ENCODE measurements at regions not wholly inside any gene's neighbourhood (a gene's known extent, or its start where the extent isn't known, plus 50 kb on each side); places are given as distances from the start of the nearest gene placed in this dataset.

GRCh38 chr20:58081846-58082245, 146.6 kb downstream of the ANKRD60 start:
- WGBS (ENCODE audit: extremely low coverage, insufficient read length, low lambda C conversion rate), result no CpG with 5 or more reads among the region's 1 CpG

More at GRCh38 chr20:58081846-58082245, 146.6 kb downstream of the ANKRD60 start:
- Histone ChIP-seq H2BK20ac (ENCODE audit: low read depth, low read length, poor library complexity, severe bottlenecking) (no peak overlapping the region), H2BK12ac (ENCODE audit: insufficient read length, low read depth, low read length) (no peak overlapping the region), H2BK5ac (ENCODE audit: insufficient read length, low read length) (no peak overlapping the region), H2AFZ (ENCODE audit: low read length) (no peak overlapping the region), H3K79me2 (ENCODE audit: insufficient read depth, low read length) (no peaks in the 10 kb centered on the region), H3K9ac (ENCODE audit: extremely low read depth, insufficient read length, low read length) (no peak overlapping the region), H4K91ac (ENCODE audit: insufficient read length, low read depth, low read length) (no peak overlapping the region), H3K4me2 (ENCODE audit: insufficient read depth, insufficient read length, low read length) (no peak overlapping the region), H3K4me1 (ENCODE audit: insufficient read depth, low read length) (no peaks in the 10 kb centered on the region), H3K56ac (ENCODE audit: insufficient read length, low read depth, low read length) (no peak overlapping the region), H4K20me1 (ENCODE audit: control insufficient read depth, insufficient read depth, insufficient read length) (no peaks in the 10 kb centered on the region), H3K79me1 (ENCODE audit: insufficient read depth, low read depth, low read length, poor library complexity, severe bottlenecking) (no peaks in the 10 kb centered on the region), H3T11ph (ENCODE audit: low read length) (no peak overlapping the region), H3K27ac (ENCODE audit: insufficient read length, low read depth, low read length) (no peak overlapping the region), H3K4ac (ENCODE audit: low read depth, low read length) (no peak overlapping the region), H2BK120ac (ENCODE audit: low read depth, low read length, poor library complexity, severe bottlenecking) (no peak overlapping the region), H3K9me3 (ENCODE audit: control insufficient read depth, low read depth, low read length) (no peaks in the 10 kb centered on the region), H3K23ac (ENCODE audit: insufficient read length, low read depth, low read length) (no peak overlapping the region), H3K23me2 (ENCODE audit: insufficient read length, low read depth, low read length, poor library complexity, severe bottlenecking) (no peaks in the 10 kb centered on the region), H2AK5ac (ENCODE audit: insufficient read length, low read length) (no peak overlapping the region), H3K18ac (ENCODE audit: insufficient read length, low read depth, low read length) (no peak overlapping the region), H4K8ac (replicated peaks; ENCODE audit: insufficient read length, low read depth, low read length) (no peak overlapping the region), H3K27me3 (ENCODE audit: insufficient read depth, low read length) (no peaks in the 10 kb centered on the region), H4K5ac (ENCODE audit: insufficient read length, low read depth, low read length) (no peak overlapping the region), H3K14ac (ENCODE audit: insufficient read depth, low read length) (no peak overlapping the region), H2BK15ac (ENCODE audit: low read depth, low read length) (no peak overlapping the region)
- H3K9me3 Mint-ChIP-seq, result peaks cover 8 to 13% of the 10 kb centered on the region in 2 experiments
- H3K4me1 Mint-ChIP-seq, result no peaks in the 10 kb centered on the region
- no peak for DNase-seq
- no peak overlapping the region for H3K27ac Mint-ChIP-seq
- H3K27me3 Mint-ChIP-seq (ENCODE audit: low read depth), result peaks cover 1% of the 10 kb centered on the region; the same call in 1 of the 2 replicates
- peaks cover 0 to 2% (median 0%) of the 10 kb centered on the region in 3 experiments; a peak in 2 of 7 replicates for H3K36me3 Mint-ChIP-seq (ENCODE audit: insufficient read depth in 1 of 3, low read depth in 3 of 3)
- TF ChIP-seq CTCF (conservative IDR thresholded peaks at IDR 0.05), result no peak
- no peak overlapping the region for H3K4me3 Mint-ChIP-seq
